GDM1 (cell line): ENCODE measurements at regions not wholly inside any gene's neighbourhood (a gene's known extent, or its start where the extent isn't known, plus 50 kb on each side); places are given as distances from the start of the nearest gene placed in this dataset.
A peak's percentile ranks its signal among the peaks of the same experiment; 100 is the strongest.

ENCODE experiments used
- DNase-seq: peaks from one replicate; lab custom pipeline; 2025; lab: John Stamatoyannopoulos, UW

GRCh38 chr12:45102818-45103217 is 51.9 kb upstream of the DBX2 start:
- no peak for DNase-seq

GRCh38 chr12:45105996-45106395 is 55.1 kb upstream of the DBX2 start:
- no peak for DNase-seq

GRCh38 chr12:45112306-45112705 is 61.4 kb upstream of the DBX2 start:
- no peak for DNase-seq

GRCh38 chr12:45121224-45121623 is 70.3 kb upstream of the DBX2 start:
- no peak for DNase-seq

- DNase-seq = no peak
Observed at GRCh38 chr12:45122768-45123380, 72.0 kb upstream of the DBX2 start.

GRCh38 chr12:45124485-45125155 is 73.7 kb upstream of the DBX2 start:
- DNase-seq = no peak

- DNase-seq = no peak
Observed at GRCh38 chr12:45125997-45126396, 75.1 kb upstream of the DBX2 start.

- DNase-seq = no peak
Observed at GRCh38 chr12:45128637-45129036, 77.7 kb upstream of the DBX2 start.

GRCh38 chr12:45130881-45131281 is 80.0 kb upstream of the DBX2 start:
- DNase-seq = peak; percentile 60

- DNase-seq = no peak
Observed at GRCh38 chr12:45131506-45131905, 80.6 kb upstream of the DBX2 start.

- no peak for DNase-seq
Observed at GRCh38 chr12:45138609-45139008, 77.3 kb upstream of the ANO6 start.

- no peak for DNase-seq
Observed at GRCh38 chr12:45148006-45148405, 67.9 kb upstream of the ANO6 start.

- no peak for DNase-seq
Observed at GRCh38 chr12:45148619-45149018, 67.3 kb upstream of the ANO6 start.

GRCh38 chr12:45165284-45165683 is 50.6 kb upstream of the ANO6 start:
- DNase-seq = no peak

GRCh38 chr12:45166056-45166455 is 49.8 kb upstream of the ANO6 start:
- no peak for DNase-seq
